GM23338 (cell line): ENCODE measurements at regions not wholly inside any gene's neighbourhood (a gene's known extent, or its start where the extent isn't known, plus 50 kb on each side); places are given as distances from the start of the nearest gene placed in this dataset.

Experiments
- CTCF ChIP-seq, 2 experiments: fragments of 200-600 bp in 1 of 2; sonication (generic) in 1 of 2; conservative IDR thresholded peaks; 2 replicates each; pipeline versions ENCODE4 v1.5.1 to v1.6.1; 2016 to 2017; ENCODE audit warnings: antibody characterized with exemption in 2 of 2, low read depth in 2 of 2, mild to moderate bottlenecking in 2 of 2, moderate library complexity in 1 of 2
- POLR2AphosphoS5 ChIP-seq: IDR thresholded peaks from 2 replicates; pipeline ENCODE4 v1.6.1; 2016; ENCODE audit warnings: antibody characterized with exemption, low read depth

- TF ChIP-seq CTCF (conservative IDR thresholded peaks at IDR 0.05; ENCODE audit: low read depth in 2 of 2) (no peak), POLR2AphosphoS5 (no peak)
These were observed 1079.7 kb upstream of the TENM4 start for GRCh38 chr11:80520507-80520887.
